NOMO-1 treated with dmso at 0.1 percent for 144 hours (cell line): ENCODE measurements at regions not wholly inside any gene's neighbourhood (a gene's known extent, or its start where the extent isn't known, plus 50 kb on each side); places are given as distances from the start of the nearest gene placed in this dataset.
"Not testable (repeated sequence)": the region's sequence is repeated elsewhere in the genome, so short reads cannot be mapped to it uniquely, and the experiment has no call there.

Experiments
- DNase-seq: peaks from one replicate; lab custom pipeline; 2025; ENCODE audit not compliant: unreplicated experiment; lab: John Stamatoyannopoulos, UW

- no peak for DNase-seq
These were observed 956.6 kb downstream of the GATA3 start for GRCh38 chr10:9010931-9011670.

- DNase-seq: no peak
These were observed 957.8 kb downstream of the GATA3 start for GRCh38 chr10:9012312-9012711.

GRCh38 chr10:9015005-9015404, 960.5 kb downstream of the GATA3 start:
- no peak for DNase-seq

- no peak for DNase-seq
These were observed 961.0 kb downstream of the GATA3 start for GRCh38 chr10:9015447-9015846.

GRCh38 chr10:9016930-9017329, 962.4 kb downstream of the GATA3 start:
- DNase-seq: no peak

- DNase-seq: no peak
These were observed 964.0 kb downstream of the GATA3 start for GRCh38 chr10:9018195-9019173.

- DNase-seq: no peak
These were observed 968.7 kb downstream of the GATA3 start for GRCh38 chr10:9023206-9023605.

GRCh38 chr10:9024210-9024609, 969.7 kb downstream of the GATA3 start:
- no peak for DNase-seq

GRCh38 chr10:9028231-9028630, 973.7 kb downstream of the GATA3 start:
- no peak for DNase-seq

GRCh38 chr10:9035355-9035754, 980.9 kb downstream of the GATA3 start:
- no peak for DNase-seq

- DNase-seq: no peak
These were observed 982.3 kb downstream of the GATA3 start for GRCh38 chr10:9036711-9037204.

GRCh38 chr10:9038146-9038714, 983.7 kb downstream of the GATA3 start:
- DNase-seq: no peak

GRCh38 chr10:9043466-9043865, 989.0 kb downstream of the GATA3 start:
- DNase-seq: no peak

- DNase-seq: no peak
These were observed 990.8 kb downstream of the GATA3 start for GRCh38 chr10:9045311-9045710.

- no peak for DNase-seq
These were observed 997.0 kb downstream of the GATA3 start for GRCh38 chr10:9051328-9051974.

- no peak for DNase-seq
These were observed 998.3 kb downstream of the GATA3 start for GRCh38 chr10:9052767-9053166.

- DNase-seq: no peak
These were observed 1002.0 kb downstream of the GATA3 start for GRCh38 chr10:9056521-9056920.

- not testable (repeated sequence) for DNase-seq
These were observed 1002.8 kb downstream of the GATA3 start for GRCh38 chr10:9057293-9057692.

GRCh38 chr10:9060314-9060713, 1005.8 kb downstream of the GATA3 start:
- no peak for DNase-seq

GRCh38 chr10:9061871-9062270, 1007.4 kb downstream of the GATA3 start:
- no peak for DNase-seq

GRCh38 chr10:9066152-9066551, 1011.7 kb downstream of the GATA3 start:
- DNase-seq: no peak
